Neural progenitor cell (in vitro differentiated cells): ENCODE measurements at regions not wholly inside any gene's neighbourhood (a gene's known extent, or its start where the extent isn't known, plus 50 kb on each side); places are given as distances from the start of the nearest gene placed in this dataset.

ENCODE experiments used
- EZH2 ChIP-seq: fragments of 200-600 bp; sonication (generic); IDR thresholded peaks from 2 replicates; pipeline ENCODE4 v1.6.1; 2017; ENCODE audit warnings: antibody characterized with exemption, mild to moderate bottlenecking, moderate library complexity
- EZH2phosphoT487 ChIP-seq: fragments of 200-600 bp; sonication (generic); IDR thresholded peaks from 2 replicates; pipeline ENCODE4 v1.6.1; 2017; ENCODE audit warnings: antibody characterized with exemption
- TF ChIP-seq, protein P1 (sequence below): fragments of 200-600 bp; sonication (generic); IDR thresholded peaks from 2 replicates; pipeline ENCODE4 v1.5.1; 2017; ENCODE audit warnings: antibody characterized with exemption, mild to moderate bottlenecking

DNA sequence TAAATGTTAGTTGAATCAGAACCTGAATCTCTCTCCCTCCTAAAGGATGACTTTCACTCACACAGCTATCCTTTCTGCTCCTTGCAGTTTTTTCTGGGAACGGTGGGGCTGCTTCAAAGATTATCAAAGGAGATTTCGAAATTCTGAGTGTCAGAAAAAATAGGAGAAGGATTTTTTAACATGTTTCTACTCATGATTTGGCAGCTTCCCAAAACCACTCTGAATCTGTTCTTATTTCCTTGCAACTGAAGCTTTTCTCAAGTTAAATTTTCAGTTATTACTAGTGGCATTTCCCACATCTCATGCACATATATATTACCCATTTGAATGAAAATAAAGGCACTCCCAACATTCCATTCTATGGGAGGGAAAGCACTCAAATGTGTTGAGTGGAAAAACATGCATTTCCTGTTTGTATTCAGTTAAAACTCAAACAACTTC is 123.6 kb downstream of the LCA5 start:
- TF ChIP-seq, protein P1, sequence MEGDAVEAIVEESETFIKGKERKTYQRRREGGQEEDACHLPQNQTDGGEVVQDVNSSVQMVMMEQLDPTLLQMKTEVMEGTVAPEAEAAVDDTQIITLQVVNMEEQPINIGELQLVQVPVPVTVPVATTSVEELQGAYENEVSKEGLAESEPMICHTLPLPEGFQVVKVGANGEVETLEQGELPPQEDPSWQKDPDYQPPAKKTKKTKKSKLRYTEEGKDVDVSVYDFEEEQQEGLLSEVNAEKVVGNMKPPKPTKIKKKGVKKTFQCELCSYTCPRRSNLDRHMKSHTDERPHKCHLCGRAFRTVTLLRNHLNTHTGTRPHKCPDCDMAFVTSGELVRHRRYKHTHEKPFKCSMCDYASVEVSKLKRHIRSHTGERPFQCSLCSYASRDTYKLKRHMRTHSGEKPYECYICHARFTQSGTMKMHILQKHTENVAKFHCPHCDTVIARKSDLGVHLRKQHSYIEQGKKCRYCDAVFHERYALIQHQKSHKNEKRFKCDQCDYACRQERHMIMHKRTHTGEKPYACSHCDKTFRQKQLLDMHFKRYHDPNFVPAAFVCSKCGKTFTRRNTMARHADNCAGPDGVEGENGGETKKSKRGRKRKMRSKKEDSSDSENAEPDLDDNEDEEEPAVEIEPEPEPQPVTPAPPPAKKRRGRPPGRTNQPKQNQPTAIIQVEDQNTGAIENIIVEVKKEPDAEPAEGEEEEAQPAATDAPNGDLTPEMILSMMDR, result no peak
- TF ChIP-seq EZH2phosphoT487, result no peak
- no peak for TF ChIP-seq EZH2
